GM19328 (cell line): ENCODE measurements at regions not wholly inside any gene's neighbourhood (a gene's known extent, or its start where the extent isn't known, plus 50 kb on each side); places are given as distances from the start of the nearest gene placed in this dataset.

ENCODE experiments used
- ATAC-seq: cut with Tn5 transposase; IDR thresholded peaks from one replicate; pipeline ENCODE4 v1.9.1; 2021; ENCODE audit warnings: mild to moderate bottlenecking, moderate library complexity; ENCODE audit not compliant: unreplicated experiment

DNA sequence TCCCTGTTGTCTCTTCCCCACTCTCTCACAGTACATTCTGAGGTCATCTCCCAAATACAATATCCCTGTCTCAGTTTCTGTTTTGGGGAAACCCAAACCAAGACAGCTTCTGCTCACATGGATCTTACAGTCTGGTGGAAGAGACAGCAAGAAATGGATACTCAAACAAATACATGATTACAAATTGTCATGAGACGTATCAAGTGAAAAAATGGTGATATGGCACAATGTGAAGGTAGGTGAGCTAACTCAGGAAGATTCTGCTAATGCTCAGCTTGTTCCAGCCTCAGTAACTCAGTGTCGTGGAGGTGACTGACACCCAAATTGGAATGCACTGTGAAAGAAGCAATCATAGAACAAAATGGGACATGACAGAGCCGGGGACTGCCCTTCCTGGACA lies 68.3 kb downstream of the CHST1 start:
- ATAC-seq, result no peak

DNA sequence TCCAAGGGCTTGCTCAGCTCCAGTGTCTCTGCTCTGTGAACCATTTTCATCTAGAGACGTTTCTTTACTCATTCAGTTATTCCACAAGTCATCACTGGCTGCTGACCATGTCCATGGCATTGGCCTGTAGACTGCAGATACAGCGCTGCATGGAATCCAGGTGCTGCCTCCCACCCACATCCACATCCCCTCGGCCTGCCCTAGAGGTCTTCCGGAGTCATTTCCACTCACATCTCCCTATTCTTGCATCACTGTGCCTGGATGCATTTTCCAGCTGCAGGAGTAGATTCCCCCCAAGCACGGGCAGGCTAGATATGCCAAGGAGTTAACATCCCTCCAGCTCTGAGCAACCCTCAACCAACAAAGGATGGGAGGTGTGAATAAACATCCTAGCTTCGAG lies 68.9 kb downstream of the CHST1 start:
- no peak for ATAC-seq

DNA sequence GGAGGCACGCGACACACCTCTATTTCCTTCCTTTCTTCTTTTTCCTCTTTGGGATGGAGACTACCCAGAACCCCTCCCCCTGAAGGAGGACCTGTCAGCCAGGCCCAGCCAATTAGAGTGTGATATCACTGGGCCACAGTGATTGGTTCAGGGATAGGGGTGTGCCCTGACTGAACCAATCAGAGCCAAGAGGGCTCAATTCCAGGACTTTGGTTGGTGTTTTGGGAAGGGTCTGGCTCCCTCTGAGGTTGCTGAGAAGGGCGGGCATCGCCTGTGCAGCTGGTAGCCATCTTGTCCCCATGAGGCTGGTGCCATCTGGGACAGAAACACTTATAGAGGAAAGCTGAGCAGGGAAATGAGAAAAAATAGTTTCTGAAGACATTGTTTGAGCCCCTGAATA lies 71.4 kb downstream of the CHST1 start:
- no peak for ATAC-seq

DNA sequence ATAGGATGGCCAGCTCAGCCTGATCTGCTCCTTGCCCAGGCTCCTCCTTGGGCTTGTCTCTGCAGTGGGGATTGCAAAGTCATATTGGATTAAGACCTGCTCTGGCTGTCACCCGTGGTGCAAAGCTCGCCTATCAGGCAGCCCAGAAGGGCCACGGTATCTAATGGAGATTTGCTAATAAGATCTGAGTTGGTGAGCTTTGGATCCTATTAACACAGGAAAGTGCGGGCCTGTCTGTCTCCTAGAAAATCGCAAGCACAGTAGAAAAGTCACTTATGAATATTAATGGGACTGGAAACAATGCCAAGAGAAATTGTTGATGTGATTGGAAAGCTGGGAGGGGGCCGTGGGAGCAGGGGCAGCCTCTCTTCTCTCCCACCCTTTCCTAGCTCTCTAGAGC lies 72.8 kb downstream of the CHST1 start:
- ATAC-seq, result no peak

DNA sequence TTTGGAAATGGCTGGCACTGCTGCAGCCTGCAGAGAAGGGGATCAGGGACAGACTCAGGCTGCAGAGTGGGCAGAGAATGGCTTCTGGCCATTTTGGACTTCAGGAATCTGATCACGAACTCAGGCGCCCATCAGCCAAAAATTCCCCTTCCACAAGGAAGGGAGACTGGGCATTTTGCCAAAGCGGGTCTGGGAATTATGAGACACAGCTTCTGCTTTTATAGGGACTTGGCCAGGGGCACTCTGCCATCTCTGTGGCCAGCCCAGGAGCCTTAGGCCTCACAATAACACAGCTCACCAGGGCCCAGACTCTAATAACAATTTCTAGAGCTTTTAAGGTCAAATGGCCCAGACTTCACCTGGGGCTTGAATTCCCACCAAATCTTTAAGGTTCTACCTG lies 74.7 kb downstream of the CHST1 start:
- no peak for ATAC-seq

DNA sequence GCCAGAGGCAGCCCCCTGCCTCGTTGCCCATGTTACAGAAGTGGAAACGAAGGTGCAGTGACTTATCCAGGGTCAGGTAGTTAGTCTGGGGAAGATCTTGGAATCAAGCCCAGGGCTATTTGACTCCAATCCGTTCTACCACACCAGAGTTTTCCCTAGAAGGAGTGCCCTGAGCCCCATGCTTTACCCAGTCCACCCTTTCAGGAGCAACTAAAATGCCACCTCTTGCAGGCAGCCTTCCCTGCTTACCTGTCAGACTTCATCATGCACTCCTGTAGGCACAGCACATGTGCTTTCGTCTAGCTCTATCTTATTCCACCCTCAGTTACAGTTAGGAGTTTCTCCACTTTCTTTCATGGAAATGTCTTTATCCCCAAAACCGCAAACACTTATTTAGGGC lies 80.2 kb downstream of the CHST1 start:
- ATAC-seq, result no peak

DNA sequence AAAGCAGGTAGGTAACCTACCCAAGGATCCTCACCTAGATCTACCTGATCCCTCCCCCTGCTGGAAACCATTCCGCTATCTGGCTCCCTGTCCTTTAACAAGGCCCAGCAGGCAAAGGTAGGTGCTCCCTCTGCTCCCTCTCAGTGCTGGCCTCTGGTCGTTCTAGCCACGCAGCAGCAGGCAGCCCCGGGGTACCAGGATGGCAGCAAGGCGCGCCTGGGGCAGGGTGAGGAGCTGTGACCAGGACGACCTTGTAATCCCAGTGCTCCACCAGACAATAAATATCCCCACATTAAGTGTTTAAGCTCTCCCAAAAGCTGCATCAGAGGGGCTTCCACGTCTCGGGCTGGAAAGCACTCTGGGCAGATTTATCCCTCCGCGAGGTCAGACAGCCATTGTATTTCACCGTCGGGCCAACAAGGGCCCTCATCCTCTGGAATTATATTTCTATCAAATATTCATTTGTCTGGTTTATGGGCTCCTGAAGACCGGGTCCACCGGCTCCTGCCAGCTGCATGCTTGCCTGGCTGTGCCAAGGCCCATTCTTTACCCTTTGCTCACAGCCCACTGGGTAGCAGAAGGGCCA lies 81.3 kb downstream of the CHST1 start:
- no peak for ATAC-seq

DNA sequence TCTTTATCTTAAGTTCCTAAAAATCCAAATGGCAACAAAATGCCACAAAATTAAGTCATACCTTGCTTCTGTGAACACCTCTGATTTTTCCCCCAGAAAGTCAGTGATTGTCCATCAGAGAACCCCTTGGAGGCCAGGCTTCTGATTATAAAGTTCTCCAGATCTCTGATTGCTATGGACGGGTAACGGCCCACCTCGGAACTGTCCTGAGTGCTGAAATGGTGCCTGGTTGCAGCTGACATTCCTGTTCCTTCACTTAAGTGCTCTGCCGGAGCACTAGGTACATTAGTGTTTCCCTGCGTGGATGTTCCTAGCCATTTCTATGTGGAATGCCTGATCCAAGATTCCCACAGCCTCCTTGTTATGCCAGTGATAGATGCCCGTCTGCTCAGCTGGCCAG lies 85.0 kb downstream of the CHST1 start:
- no peak for ATAC-seq

DNA sequence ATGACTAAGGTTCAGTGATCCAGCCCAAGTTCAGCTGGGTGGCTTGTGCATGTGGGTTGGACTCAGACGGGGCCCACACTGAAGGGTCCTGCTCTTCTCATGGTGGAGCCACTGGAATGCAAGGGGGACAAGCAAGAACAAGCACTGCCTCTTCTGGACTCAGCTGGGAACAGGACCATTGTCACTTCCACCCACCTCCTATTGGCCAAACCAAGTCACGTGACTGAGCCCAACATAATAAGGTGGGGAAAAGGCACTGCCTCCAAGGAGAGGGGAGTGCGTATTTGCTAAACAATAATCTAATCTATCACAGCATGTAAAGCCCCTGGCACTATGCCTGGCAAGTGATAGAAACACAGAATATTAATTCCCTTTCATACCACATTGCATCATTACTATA lies 87.1 kb downstream of the CHST1 start:
- ATAC-seq, result no peak

DNA sequence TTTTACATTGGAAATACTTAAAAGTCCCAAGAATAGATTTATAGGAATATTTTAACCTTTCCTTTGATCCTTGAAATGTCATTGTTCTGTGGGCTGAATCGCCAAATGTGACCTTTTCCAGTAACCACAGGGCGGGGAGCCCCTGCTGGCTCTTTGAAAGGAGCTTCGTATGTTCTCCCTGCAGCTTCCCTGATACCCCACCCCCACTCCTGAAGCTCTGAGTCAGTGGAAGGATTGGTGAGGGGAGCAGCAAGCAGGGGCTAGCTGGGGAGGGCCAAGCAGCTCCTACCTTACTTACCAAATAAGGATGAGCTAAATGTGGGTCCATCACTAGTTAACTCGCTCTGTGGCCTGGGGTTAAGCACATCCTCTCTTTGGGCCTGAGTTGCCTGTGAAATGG lies 87.7 kb downstream of the CHST1 start:
- no peak for ATAC-seq

DNA sequence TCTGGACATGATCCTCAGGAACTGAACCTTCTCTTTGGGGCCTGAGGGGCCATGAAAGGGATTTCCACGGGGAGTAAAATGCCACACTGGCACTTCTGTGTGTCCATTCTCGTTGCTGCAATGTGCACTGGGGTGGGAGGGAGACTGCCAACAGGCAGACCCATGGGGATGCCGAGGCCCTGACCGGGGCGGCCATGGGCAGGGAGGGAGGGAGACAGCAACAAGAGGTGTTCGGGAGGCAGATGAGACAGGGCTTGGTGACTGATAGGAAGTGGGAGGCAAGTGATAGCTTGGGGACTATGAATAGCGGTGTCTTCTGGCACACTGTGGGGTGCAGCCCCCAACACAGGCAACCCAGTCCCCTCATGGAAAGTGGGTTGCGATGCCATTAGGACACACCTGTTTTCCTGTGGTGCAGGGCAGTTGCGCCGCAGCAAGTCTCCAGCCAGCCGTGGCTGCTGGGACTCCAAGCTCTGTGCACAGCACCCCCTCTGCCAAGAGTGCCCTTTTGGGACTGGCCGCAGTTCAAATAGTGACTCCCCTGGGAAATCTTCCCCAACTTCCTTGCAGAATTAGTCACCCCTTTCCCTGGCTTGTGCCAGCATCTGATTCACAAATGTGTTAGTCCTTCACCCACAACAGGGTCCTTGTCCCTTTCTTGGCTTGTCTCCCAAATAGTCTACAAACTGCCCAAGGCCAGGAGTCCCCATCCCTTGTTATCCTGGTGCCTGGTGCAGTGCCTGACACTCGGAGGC lies 88.8 kb downstream of the CHST1 start:
- no peak for ATAC-seq

DNA sequence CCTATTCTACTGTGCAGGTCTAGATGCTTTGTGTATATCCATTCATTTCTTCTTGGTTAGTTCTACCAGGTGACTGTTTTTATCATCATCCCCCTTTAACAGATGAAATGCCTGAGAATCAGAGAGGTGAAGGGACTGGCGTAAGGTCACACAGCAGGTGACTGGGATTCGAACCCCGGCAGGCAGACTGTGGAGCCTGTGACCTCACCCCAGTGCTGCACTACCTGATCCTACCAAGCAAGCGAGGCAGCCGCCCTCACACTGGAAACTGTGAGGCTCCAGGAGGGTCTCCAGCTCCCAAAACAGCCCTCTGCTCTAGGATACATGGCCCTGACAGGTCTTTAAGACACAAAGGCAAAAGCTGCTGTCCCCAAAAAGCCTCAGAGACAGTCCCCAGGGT lies 91.7 kb downstream of the CHST1 start:
- no peak for ATAC-seq

DNA sequence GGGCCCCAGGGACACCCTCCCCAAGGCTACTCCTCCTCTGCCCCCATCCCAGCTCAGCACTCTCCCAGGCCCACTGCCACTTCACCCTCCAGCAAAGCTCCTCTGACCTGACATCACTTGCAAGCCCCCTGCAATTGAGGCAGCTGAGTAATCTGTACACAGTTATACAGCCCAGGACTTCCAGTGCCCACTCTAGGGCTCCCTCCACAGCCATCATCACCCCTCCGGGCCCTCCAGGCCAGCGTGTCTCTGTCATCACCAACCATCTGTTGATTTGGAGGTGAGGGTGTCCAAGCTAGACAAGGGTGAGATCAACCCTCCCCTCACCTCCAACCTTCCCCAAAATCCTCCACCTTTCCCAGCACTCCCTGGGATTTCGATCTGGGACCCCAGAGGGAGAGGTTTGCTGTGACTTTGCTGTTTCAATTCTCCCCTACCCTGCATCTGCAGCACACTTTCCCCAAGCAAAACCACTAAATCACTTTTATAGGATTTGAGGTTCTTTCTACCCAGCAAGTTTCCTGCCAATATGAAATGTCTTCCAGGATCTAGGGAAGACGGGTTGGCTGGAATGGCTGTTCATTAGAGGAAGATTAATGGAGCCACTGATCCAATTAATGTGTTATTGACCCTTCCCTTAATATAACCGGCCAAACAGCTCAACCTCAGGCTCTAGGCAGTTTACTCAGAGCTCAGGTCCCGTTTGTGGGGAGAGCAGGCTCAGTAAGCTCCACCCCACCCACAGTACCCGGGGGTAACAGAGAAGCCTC lies 92.9 kb downstream of the CHST1 start:
- no peak for ATAC-seq

DNA sequence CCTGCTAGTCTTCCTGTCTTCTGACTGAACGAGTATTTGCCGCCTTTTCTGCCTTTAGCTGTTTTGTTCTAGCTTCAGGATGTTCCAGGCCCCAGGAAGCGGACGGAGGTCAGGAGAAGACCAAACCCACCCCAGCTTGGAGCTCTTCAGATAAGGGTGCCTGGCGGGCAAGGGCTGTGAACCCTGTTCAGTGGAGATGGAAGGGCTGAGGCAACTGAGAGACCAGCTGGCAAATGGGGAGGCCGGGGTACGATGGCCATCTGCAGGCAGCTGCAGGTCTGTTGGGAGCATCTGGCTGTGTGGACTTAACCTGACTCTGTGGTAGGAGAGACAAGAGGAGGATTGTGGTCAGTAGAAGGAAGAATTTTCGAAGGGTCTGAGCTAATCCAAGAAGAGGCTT lies 95.6 kb downstream of the CHST1 start:
- ATAC-seq, result no peak

DNA sequence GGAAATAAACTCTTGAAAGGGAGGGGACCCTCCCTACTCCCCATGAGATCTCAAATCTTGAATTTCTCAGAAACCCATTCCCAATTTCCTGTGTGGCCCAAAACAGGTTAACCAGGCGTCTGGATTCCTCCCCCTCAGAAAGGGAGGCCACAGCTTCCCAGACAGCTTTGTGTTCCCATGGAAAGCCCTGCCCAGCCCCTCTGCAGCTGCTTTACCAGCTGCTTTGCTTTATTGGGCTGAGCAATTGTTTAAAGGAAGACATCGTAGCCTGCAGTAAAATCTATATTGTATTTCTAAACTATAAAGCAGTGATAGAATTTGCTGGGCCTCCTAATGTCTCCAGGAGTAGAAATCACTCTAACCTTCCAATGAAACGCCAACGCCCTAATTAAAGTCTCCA lies 97.4 kb downstream of the CHST1 start:
- ATAC-seq, result no peak

DNA sequence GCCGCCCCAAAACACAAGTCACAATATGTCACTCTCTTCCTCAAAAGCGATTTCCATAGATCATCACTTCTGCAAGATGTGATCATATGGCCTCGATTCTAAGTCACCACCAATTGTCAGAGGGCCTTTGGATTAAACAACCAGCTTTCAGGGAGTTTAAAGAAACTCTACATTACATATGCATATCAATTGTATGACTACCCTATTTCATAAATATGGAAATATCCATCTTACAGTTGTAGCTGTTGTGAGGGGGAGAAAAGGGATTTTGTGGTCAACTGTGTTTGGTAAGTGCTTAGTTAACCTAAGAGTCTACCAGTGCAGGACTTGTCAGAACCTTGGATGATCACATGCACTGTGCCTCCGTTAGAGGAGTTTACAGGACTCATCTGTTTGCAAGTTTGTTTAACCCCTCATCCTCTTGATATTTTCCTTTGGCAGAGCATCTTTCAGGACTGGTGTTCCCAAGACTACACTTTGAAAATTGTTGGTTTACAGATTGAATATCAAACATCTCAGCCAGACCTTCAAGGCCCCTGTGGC lies 99.9 kb downstream of the CHST1 start:
- no peak for ATAC-seq

DNA sequence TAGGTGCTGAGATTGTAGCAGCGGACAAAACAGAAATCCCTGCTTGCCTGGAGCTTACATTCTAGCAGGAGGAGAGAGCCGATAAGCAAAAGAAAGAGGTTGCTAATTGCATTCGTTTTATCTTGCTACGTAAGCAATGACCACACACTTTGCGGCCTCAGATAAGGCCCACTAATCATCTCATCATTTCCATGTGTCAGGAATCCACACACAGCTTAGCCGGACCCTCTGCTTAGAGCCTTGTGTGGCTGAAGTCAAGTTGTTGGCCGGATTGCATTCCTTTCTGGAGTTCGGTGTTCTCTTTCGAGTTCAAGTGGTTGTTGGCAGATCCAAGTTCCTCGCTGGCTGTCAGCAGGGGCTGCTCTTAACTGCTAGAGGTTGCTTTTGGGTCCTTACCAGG lies 101.6 kb downstream of the CHST1 start:
- no peak for ATAC-seq

DNA sequence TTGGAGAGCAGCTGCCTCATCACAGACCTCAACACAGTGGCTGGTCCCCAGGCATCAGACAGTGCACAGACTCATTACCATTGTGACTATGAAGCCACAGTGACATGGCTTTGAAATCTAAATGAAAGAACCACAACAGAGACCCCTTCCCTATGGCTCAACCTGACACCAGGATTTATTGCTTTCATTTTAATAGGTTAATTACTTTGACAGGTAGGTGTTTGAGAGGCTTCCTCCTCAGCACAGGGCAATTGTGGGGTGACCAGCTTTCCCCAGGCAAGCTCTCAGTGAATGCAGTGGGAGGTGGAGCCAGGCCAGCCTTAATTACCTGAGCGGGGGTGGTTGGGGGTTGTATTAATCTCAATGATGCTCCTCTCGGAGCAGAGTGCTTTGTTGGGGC lies 102.3 kb downstream of the CHST1 start:
- ATAC-seq, result no peak

DNA sequence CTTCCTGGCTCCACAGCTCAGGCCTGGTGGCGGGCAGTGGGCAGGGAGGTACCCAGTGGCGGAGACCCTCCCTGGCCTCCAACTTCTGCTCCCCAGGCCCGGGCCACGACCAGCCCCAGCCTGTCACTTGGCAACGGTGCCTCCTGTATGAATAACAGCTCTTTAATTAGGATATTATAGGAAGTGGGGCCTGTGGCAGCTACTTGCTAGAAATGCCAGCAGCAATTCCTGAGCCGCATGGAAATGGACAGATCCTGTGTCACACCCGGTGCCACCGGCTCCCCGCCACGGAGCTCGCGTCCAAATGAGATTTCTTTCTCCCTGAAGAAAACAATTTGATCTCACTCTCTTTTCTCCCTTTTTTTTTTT lies 104.5 kb downstream of the CHST1 start:
- ATAC-seq, result no peak

DNA sequence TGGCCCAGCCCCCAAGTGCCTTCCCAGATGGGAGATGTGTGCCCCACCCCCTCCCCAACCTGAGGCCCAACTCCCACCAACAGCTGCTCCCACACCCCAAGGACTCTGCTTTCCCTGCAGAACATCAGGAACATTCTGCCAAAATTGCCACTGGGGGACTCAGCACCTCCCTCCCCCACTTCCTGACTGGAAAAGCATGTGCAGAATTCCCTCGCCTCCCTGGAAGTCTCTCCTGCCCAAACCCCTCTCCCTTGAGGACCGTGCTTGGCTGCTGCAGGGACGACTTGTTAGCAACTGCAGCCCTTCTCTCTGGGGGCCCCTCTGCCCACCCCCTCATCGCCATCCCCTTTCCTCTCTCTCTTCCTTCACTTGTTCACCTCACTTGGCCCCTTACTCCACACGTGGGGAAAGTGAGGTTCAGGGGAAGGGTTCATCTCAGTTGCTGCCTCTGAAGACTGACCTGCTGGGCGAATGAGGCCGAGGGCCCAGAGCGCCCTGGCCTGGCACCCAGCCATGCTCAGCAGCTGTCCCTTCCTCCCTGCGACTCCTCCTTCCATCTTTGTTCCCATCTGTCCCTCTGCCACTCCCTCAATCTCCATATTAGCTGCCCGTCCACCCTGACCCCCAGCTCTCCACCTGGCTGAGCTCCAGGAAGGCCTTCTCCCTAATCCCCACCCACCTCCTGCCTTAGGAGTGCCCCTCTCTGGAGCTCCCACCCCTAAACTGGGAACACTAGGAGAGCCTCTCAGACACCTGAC lies 105.1 kb downstream of the CHST1 start:
- ATAC-seq, result no peak
